Heart right ventricle (tissue), 16 donors: ENCODE measurements at regions not wholly inside any gene's neighbourhood (a gene's known extent, or its start where the extent isn't known, plus 50 kb on each side); places are given as distances from the start of the nearest gene placed in this dataset.

Source experiments
- ATAC-seq, 8 donors: fragments of 200-7000 bp; cut with Tn5 transposase; one replicate each; pipeline ENCODE4 v1.9.1; 2020; ENCODE audit warnings: mild to moderate bottlenecking in 8 of 8, moderate library complexity in 8 of 8, moderate number of reproducible peaks in 1 of 8
- DNase-seq, 2 donors: peaks; one replicate each; pipeline ENCODE4 v3.0.0-alpha.2; 2020
- H3K27ac ChIP-seq, 10 donors: fragments of 200-600 bp; sonication (generic) in 2 of 10; one replicate each; pipeline versions ENCODE4 v1.5.0 to v1.8.0; 2020 to 2022; ENCODE audit warnings: mild to moderate bottlenecking in 3 of 10
- H3K27me3 ChIP-seq, 7 donors: fragments of 200-600 bp; one replicate each; pipeline ENCODE4 v1.8.0; 2021 to 2022; ENCODE audit warnings: mild to moderate bottlenecking in 2 of 7
- H3K36me3 ChIP-seq, 9 donors: fragments of 200-600 bp; sonication (generic) in 1 of 9; one replicate each; pipeline versions ENCODE4 v1.5.0 to v1.8.0; 2020 to 2022; ENCODE audit warnings: mild to moderate bottlenecking in 2 of 9
- H3K4me1 ChIP-seq, 9 donors: fragments of 200-600 bp; sonication (generic) in 1 of 9; one replicate each; pipeline versions ENCODE4 v1.5.0 to v1.8.0; 2020 to 2022; ENCODE audit warnings: mild to moderate bottlenecking in 4 of 9
- H3K4me3 ChIP-seq, 10 donors: fragments of 200-600 bp; sonication (generic) in 2 of 10; one replicate each; pipeline versions ENCODE4 v1.5.0 to v1.8.0; 2020 to 2022; ENCODE audit warnings: mild to moderate bottlenecking in 7 of 10, moderate library complexity in 2 of 10
- H3K9me3 ChIP-seq, 11 donors: fragments of 200-600 bp in 10 of 11; sonication (generic) in 2 of 11; one replicate each; pipeline versions ENCODE4 v1.5.0 to v1.8.0; 2013 to 2022; ENCODE audit warnings: mild to moderate bottlenecking in 2 of 11, control low read depth in 1 of 11, moderate library complexity in 1 of 11
- WGBS, 2 donors: extraction: QIAGEN DNeasy Blood & Tissue Kit; methylation state at CpG; one replicate each; pipeline ENCODE4 v1.1.7; 2013; ENCODE audit warnings: inconsistent platforms in 1 of 2; 5-methylcytosine and 5-hydroxymethylcytosine counted together
- intact Hi-C, 10 donors: fragments of 100-400 bp; cut with DNase I; formaldehyde crosslinking; loops; one replicate each; pipeline versions ENCODE4 v1.11.1 to v1.14.2; 2022
- TF ChIP-seq, protein P1 (sequence below), 9 donors: fragments of 200-600 bp; sonication (generic) in 2 of 9; IDR thresholded peaks; one replicate each; pipeline versions ENCODE4 v1.5.0 to v1.8.0; 2021 to 2022; ENCODE audit warnings: antibody characterized with exemption in 9 of 9, mild to moderate bottlenecking in 5 of 9, moderate library complexity in 1 of 9
- donor health status: Arrhythmogenic right ventricular cardiomyopathy.
- donor health status: ischemic (EF 13 %, LVEDD 7.1; RV severe dilation, severe dysfunction).
- donor health status: healthy with polysubstance abuse.
- donor health status: DM: no; HTN: yes; CAD: no.
- donor health status: DM: no; HTN: no; CAD: no.
- donor health status: ischemic (EF 25% LVEDD 6.9; RV normal size, moderate dysfunction).
- donor health status: ischemic (EF 25% LVEDD 5.7; RV mildly dilated, moderate dysfunction).
- donor health status: healthy.
- donor health status: DM: yes; HTN: yes; CAD: no.
- donor health status: Ischemic cardiomyopathy.
- donor health status: ischemic (EF 35%, LVEDD 5.7; RV mildly dilated, moderate dysfunction).
- donor health status: nonischemic (EF 11% LVEDD 7.7; RV severe dilation, severe dysfunction).
- donor health status: DM: yes; HTN: yes; CAD: no.
- donor health status: PGD.
- donor health status: ischemic (EF 29% LVEDD 5.4; RV normal size, mild dysfunction).
- donor health status: nonischemic (EF 23%, LVEDD 6.1; RV moderate dilation, normal function).

DNA sequence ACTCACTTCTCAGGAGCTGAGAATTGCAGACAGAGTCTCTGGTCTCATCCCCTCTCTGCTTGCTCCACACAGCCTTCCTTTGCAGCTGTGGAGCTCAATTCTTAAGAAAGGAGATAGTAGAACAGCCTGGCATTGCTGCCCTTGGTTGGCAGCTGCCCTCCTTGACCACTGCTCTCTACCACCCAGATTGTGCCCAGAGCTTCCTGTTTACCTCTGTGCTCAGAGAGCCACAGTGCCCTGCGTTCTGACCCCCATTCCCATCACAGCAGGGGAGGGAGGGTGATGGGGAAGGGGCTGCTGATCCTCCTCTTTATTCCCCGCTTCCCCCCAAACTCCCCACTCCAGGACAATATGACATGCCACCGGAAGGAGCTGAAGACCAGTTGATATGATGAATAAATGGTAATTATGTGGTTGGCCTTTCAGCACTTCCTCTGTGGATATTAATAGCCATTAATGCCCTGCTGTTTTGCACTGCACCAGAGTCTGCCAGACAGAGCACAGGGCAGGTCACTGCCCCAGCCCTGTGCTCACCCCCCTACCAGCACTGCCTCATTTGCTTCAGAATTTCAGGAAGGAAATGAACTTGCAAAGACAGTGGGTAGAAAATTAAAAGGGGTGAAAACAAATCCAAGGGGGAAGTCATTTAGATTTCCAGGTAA, 426.8 kb upstream of the CADM1 start:
- Histone ChIP-seq H3K27me3 (peaks cover 0 to 12% (median 0%) of the 10 kb centered on the region in 7 donors), H3K9me3 (no peaks in the 10 kb centered on the region), H3K36me3 (no peaks in the 10 kb centered on the region), H3K4me3 (no peak overlapping the region), H3K27ac (peak overlapping the region in 3 of 10 donors; percentile 10 to 31 (median 22)), H3K4me1 (peaks cover 5 to 26% (median 16%) of the 10 kb centered on the region in 9 donors)
- ATAC-seq, result peak; percentile 41 to 80 (median 74)
- TF ChIP-seq, protein P1, sequence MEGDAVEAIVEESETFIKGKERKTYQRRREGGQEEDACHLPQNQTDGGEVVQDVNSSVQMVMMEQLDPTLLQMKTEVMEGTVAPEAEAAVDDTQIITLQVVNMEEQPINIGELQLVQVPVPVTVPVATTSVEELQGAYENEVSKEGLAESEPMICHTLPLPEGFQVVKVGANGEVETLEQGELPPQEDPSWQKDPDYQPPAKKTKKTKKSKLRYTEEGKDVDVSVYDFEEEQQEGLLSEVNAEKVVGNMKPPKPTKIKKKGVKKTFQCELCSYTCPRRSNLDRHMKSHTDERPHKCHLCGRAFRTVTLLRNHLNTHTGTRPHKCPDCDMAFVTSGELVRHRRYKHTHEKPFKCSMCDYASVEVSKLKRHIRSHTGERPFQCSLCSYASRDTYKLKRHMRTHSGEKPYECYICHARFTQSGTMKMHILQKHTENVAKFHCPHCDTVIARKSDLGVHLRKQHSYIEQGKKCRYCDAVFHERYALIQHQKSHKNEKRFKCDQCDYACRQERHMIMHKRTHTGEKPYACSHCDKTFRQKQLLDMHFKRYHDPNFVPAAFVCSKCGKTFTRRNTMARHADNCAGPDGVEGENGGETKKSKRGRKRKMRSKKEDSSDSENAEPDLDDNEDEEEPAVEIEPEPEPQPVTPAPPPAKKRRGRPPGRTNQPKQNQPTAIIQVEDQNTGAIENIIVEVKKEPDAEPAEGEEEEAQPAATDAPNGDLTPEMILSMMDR (IDR thresholded peaks at IDR 0.05), result no peak
- intact Hi-C loops, result no loop called here
- 48 to 56% methylated on average over 3 of the region's 3 CpGs for WGBS, 2 donors
- DNase-seq, result no peak

DNA sequence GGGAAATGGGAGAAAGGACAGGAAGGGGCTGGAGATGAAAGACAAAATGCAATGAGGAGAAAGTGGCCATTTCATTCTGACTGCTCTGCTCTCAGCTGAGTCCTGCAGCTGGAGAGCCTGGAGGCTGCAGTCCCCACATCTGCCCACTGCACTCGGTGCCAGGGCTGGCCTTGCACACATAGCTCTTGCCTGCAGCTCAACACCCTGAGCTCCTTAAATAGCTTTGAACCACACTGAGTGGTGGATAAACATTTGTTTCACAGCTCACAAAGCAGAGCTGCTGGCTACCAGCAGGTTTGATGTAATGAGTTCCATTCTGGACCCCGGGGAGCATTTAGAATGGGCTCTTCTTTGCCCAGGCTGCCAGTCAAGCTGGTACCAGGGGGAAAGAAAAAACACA, 426.1 kb upstream of the CADM1 start:
- intact Hi-C loops, result no loop called here
- peak; percentile 57 to 91 (median 76) for ATAC-seq

DNA sequence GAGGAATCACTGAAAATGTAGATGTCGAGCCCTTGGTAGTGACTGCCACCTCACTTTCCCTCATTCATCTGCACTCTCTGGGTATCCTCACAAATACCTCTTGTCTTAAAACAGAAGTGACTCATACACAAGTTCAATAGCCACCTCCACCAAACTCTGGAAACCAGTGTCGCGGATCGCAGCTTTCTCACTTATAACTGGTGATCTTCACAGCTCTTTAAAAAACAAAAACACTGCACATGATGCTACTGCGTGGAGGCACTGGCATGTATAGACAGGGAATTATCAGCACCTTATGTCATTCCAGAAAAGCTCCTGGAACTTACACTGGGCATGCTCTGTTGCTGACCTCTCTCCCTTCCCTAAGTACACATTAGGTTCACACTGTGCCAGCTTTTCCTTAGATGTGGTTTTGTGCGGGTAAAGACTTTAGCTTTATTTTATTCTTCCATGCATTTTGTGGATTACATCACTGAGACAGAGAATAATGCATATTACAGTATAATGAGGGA, 425.5 kb upstream of the CADM1 start:
- Histone ChIP-seq H3K36me3 (no peaks in the 10 kb centered on the region), H3K9me3 (no peaks in the 10 kb centered on the region), H3K4me1 (peaks cover 5 to 26% (median 16%) of the 10 kb centered on the region in 9 donors), H3K27ac (no peak overlapping the region), H3K27me3 (peaks cover 0 to 12% (median 0%) of the 10 kb centered on the region in 7 donors), H3K4me3 (no peak overlapping the region)
- ATAC-seq (no peak), DNase-seq (no peak)
- TF ChIP-seq, protein P1 (IDR thresholded peaks at IDR 0.05), result no peak
- 81 to 82% methylated on average over 6 of the region's 6 CpGs for WGBS, 2 donors
- intact Hi-C loops, result no loop called here

More for the DNA sequence above, 426.1 kb upstream of the CADM1 start:
- Histone ChIP-seq H3K27ac (peak overlapping the region in 2 of 10 donors; percentile 10 to 22), H3K27me3 (peaks cover 0 to 12% (median 0%) of the 10 kb centered on the region in 7 donors), H3K4me3 (no peak overlapping the region), H3K36me3 (no peaks in the 10 kb centered on the region), H3K9me3 (no peaks in the 10 kb centered on the region), H3K4me1 (peaks cover 5 to 26% (median 16%) of the 10 kb centered on the region in 9 donors)
- no peak for DNase-seq
- WGBS, 2 donors, result 28 to 45% methylated on average over 2 of the region's 2 CpGs
- TF ChIP-seq, protein P1 (IDR thresholded peaks at IDR 0.05), result no peak

DNA sequence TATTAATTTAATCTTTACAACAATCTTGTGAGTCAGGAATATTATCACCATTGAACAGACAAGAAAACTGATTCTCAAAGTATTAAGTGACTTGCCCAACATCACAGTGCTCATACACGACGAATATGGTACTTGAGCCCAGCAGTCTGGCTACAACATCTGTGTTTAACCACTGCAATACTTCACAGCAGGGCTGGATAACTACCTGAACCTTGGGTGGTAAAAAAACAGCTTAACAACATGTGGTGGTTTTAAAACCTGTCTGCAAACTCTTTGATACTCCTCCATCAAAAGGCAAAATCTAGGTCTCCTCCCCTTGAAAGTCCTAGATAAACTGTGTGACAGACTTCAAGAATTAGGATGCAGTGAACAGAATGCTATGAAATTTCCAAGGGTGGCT, 424.6 kb upstream of the CADM1 start:
- ATAC-seq, result no peak

More for the DNA sequence above, 424.6 kb upstream of the CADM1 start:
- H3K4me1 ChIP-seq, result peaks cover 5 to 26% (median 16%) of the 10 kb centered on the region in 9 donors
- no peak for DNase-seq
- no peaks in the 10 kb centered on the region for H3K36me3 ChIP-seq
- H3K27ac ChIP-seq, result no peak overlapping the region
- no peak overlapping the region for H3K4me3 ChIP-seq
- WGBS, 2 donors, result 79 to 84% methylated on average over 2 of the region's 2 CpGs
- TF ChIP-seq, protein P1 (IDR thresholded peaks at IDR 0.05), result no peak
- no peaks in the 10 kb centered on the region for H3K9me3 ChIP-seq
- intact Hi-C loops, result no loop called here
- peaks cover 0 to 12% (median 0%) of the 10 kb centered on the region in 7 donors for H3K27me3 ChIP-seq
